GM18873 (cell line): ENCODE measurements at regions not wholly inside any gene's neighbourhood (a gene's known extent, or its start where the extent isn't known, plus 50 kb on each side); places are given as distances from the start of the nearest gene placed in this dataset.
A peak's percentile ranks its signal among the peaks of the same experiment; 100 is the strongest.

Experiments
- ATAC-seq: cut with Tn5 transposase; IDR thresholded peaks from one replicate; pipeline ENCODE4 v1.9.1; 2021; ENCODE audit warnings: mild to moderate bottlenecking, moderate library complexity, moderate number of reproducible peaks; ENCODE audit not compliant: unreplicated experiment, low FRiP score

- ATAC-seq = no peak
Observed at GRCh38 chr14:44163946-44164345, 343.1 kb downstream of the FSCB start.

DNA sequence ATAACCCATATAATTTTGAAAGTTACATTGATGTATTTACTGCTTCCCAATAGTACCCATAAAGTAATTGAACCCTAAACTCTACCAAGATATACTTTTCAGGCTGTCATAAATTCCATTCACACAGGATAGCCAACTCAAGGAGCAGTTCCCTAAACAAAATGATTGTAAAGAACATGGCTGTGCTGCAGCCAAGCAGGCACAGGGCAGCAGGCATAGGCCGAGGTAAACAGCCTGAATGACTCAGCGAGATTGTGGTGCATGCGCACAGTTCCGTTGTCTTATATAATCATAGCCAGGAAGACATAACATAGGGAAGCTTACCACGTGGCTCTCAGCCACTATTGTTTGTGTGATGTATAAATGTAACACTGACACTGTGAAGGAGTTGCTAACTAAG lies 344.9 kb downstream of the FSCB start:
- ATAC-seq = no peak

DNA sequence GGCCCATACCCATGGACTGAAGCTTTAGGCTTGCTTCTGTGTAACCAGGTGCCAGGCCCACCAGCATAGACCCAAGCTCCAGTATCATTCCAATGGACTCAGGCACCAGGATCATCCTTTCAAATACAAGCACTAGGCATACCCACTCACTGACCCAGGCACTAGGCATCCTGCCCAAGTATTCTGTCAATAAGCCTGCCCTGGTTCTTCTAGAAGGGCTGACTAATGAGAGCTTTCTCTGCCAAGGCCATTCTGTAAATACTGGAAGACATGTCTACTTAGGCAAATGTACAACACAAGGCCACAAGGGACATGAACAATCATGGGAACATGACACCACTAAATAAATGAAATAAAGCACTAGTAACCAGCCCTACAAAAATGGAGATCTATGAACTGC lies 352.2 kb downstream of the FSCB start:
- ATAC-seq = no peak

GRCh38 chr14:44154446-44154845 lies 352.6 kb downstream of the FSCB start:
- no peak for ATAC-seq

- no peak for ATAC-seq
Observed at GRCh38 chr14:44151130-44151820, 355.8 kb downstream of the FSCB start.

DNA sequence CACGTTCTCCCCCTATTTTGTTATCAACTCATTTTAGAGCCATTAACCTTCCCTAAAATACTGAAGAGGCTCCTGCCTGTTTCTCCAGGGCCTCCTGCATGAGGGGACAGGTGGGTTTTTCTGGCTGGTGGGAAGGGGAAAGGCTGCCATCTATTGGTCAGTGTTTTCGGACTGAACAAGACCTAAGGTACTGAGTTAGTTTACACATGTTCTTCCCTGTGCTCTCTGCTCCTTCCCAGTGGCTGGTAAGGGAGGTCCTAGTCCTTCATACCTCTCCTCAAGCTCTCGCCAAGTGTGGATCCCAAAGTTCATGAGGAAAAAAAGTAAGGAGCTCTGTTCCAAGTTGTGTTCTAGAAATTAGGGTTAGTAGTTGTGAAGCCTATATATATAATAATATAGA lies 357.5 kb downstream of the FSCB start:
- ATAC-seq = no peak

GRCh38 chr14:44142006-44142405 lies 365.1 kb downstream of the FSCB start:
- no peak for ATAC-seq

GRCh38 chr14:44135972-44136371 lies 371.1 kb downstream of the FSCB start:
- no peak for ATAC-seq

DNA sequence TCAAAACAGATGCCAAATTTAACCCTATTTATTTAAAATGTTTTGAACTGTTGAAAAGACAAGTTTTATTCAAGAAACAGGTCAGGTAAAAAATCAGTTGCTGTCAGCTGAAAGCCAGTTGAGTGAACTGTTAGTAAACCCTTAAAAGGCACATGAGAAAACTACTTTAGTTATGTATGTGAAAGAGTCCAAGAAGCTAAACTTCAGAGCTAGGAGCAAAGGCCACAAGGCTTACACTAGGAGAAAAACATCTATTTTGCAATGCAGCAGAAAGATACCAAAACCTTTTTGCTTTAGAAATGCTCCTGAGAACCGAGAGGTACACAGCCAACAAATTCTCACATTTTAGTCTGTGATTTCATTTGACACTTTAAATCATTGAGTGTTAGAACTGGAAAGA lies 375.2 kb downstream of the FSCB start:
- no peak for ATAC-seq

GRCh38 chr14:44113769-44114730 lies 393.0 kb downstream of the FSCB start:
- peak; percentile 60 for ATAC-seq

DNA sequence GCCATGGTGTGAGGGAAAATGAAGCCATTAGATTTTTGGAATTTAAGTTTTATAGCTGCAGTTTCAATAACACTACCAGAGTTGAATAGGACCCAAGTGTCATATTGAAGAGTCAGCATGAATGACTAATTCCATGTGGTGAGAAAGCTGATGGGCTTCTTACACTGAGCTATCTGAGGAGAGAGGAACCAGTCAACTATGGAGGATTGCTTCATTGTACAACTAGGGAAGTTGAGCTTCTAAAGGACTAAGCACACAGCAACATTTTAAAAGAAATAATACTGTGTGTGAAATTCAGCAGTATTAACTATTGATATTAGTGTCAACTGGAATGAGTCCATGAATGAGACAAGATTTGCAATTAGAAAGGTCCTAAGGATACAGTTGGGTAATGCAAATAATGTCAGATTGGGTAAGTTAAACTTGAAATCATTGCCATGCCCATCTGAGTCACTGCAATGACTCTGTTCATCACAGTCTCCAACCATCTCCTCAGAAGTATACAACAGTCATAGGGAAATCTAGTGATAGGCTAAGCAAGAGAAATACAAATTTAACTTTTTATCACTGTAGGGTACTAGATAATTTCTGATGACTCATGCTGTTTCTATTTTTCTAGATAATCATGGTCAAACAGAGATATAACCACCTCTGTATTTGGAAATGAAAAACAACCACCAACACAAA lies 394.2 kb downstream of the FSCB start:
- no peak for ATAC-seq

DNA sequence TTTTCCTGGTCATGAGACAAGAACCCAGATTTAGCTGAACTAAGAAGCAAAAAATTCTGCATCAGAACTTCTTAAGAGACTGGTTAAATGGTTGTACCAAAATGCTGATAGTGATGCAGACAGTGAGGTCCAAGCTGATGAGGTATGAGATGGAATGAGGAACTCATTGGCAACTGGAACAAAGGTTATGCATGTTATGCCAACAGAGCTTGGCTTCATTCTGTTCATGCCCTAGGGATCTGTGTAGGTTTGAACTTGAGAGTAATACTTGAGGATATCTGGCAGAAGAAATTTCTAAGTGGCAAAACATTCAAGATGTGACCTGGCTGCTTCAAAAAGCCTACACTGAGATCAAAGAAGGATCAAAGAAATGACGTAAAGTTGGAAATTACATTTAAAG lies 398.0 kb downstream of the FSCB start:
- no peak for ATAC-seq

- ATAC-seq = no peak
Observed at GRCh38 chr14:44108601-44109000, 398.5 kb downstream of the FSCB start.

DNA sequence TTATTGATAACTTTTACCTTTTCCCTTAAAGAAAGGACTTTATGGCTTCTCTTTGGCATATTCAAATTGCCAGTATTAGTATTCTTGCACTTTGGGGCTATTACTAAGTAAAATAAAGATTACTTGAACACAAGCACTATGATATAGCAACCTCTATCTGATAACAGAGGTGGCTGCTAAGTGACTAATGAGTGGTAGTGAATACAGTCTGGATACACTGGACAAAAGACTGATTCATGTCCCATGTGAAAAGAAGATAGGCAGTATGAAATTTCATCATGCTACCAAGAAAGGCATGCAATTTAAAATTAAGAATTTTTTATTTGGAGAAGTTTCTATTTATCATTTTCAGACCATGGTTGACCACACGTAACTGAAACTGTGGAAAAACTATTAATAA lies 399.9 kb downstream of the FSCB start:
- ATAC-seq = no peak

DNA sequence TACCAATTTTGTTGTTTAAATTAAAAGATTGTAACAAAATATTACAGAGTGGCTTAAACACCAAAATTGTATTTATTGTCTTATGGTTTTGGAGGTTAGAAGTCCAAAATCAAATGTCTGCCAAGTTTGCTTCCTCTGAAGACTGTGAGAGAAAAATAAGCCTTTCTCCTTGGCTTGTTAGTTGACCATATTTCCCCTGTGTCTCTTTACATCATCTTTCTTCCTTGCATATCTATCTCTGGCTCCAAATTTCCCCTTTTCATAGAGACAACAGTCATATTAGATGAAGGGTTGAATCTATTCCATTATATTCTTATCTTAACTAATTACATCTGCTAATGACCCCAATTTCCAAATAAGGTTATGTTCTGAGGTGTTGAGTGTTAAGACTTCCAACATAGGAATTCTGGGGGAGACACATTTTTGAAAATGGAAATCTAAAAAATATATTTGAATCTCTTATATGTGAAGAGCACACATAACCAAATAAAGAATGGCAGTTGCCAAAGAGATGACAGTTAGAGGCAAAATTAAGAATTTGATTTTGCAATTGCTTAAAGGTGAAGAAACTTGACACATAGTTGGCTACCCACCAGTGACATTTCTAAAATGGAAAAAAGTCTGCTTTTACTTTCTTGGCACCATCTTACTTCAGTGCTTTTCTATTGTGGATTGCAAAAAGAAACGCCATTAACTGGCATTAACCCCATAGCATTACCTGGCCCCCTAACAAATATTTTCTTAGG lies 407.2 kb downstream of the FSCB start:
- ATAC-seq = no peak

DNA sequence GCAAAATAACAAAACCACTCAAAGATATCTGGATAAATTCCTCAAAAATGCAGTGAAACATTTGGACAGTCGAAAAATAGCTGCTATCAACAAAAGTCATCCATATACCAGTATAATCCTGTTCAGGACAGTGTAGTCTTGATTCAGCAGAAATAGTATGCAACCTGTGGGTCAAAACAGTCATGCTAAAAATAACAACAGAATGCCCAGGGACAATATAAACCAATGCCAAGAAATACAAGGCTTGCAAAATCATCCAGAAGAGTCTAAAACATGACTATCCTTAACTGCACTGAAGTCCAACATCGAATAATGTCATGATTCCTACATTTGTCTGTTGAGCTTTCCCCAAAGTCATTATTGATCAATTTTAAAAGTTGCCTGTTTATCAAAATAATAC lies 425.9 kb downstream of the FSCB start:
- no peak for ATAC-seq

DNA sequence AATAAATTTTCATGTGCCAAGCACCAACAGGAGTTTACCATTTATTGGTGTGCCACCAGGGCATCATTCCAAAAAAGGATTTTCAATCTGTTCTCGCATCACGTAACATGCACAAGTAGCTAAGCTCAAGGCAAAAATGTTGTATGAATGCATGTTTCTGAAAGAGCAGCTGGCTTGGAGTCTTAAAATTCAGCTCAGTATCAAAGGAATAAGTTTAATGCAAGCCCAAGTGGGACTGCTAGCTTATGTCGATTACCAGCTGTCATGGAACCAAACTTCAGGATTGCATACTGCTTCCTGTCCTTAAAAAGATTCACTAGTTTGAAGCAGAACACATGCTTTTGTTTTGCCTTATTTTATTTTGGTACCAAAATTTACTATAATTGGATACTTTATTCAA lies 437.0 kb downstream of the FSCB start:
- ATAC-seq = no peak

GRCh38 chr14:44053422-44053821 lies 453.7 kb downstream of the FSCB start:
- ATAC-seq = no peak

- peak; percentile 67 for ATAC-seq
Observed at GRCh38 chr14:44041700-44042099, 465.4 kb downstream of the FSCB start.

DNA sequence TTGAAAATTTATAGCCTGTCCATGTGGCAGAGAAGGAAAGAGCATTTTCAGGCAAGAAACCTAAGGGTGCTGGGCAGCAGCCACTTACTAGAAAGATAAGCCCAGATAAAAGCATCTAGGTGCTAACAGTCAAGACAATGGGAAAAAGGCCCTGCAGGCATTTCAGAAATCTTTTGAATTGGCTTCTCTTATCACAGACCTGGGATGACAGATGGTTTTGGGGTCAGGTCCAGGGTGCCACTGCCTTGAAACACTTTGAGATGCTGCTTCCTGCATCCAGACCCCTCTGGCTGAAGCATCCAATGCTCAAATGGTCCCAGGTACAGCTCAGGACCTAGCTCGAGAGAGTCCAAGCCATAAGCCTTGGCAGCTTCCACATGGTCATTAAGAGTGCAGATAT lies 466.5 kb downstream of the FSCB start:
- ATAC-seq = no peak

- no peak for ATAC-seq
Observed at GRCh38 chr14:44036248-44036647, 470.8 kb downstream of the FSCB start.
